Adrenal gland (tissue), 5 donors: ENCODE measurements at regions not wholly inside any gene's neighbourhood (a gene's known extent, or its start where the extent isn't known, plus 50 kb on each side); places are given as distances from the start of the nearest gene placed in this dataset.

Experiments used
- POLR2A ChIP-seq, 2 donors: fragments of 450-650 bp; IDR thresholded peaks; one replicate each; pipeline ENCODE4 v1.6.1; 2017; ENCODE audit warnings: antibody characterized with exemption in 2 of 2, mild to moderate bottlenecking in 2 of 2, moderate library complexity in 1 of 2
- TF ChIP-seq, protein P1 (sequence below), 6 experiments: fragments of 450-650 bp in 4 of 6; fragments of 200-600 bp in 2 of 6; sonication (generic) in 1 of 6; IDR thresholded peaks; 1 replicate in 5 of 6; 2 replicates in 1 of 6; pipeline versions ENCODE4 v1.5.1 to v1.8.0; 2016 to 2021; ENCODE audit warnings: antibody characterized with exemption in 6 of 6, mild to moderate bottlenecking in 2 of 6, moderate library complexity in 1 of 6
- donor health status: DM: no; HTN: no; CAD: no.

DNA sequence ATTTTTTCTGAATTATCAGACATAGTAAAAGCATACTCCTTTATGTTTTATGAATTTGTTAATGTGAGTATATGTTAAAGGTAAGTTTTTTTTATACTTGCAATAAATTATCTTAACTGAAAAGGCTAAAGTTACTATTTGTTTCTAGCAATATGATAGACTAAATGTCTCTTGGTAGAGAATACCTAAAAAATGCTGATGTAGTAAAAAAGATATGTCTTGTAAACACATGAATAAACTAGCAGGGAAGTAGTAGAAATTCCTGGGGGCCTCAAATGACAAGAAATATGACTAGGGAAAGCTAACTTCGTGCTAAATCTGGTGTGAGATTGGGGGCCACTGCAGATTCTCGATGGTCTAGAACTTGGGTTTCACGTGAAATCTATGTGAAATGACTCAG lies 188.1 kb upstream of the CACNA1E start:
- TF ChIP-seq, protein P1, sequence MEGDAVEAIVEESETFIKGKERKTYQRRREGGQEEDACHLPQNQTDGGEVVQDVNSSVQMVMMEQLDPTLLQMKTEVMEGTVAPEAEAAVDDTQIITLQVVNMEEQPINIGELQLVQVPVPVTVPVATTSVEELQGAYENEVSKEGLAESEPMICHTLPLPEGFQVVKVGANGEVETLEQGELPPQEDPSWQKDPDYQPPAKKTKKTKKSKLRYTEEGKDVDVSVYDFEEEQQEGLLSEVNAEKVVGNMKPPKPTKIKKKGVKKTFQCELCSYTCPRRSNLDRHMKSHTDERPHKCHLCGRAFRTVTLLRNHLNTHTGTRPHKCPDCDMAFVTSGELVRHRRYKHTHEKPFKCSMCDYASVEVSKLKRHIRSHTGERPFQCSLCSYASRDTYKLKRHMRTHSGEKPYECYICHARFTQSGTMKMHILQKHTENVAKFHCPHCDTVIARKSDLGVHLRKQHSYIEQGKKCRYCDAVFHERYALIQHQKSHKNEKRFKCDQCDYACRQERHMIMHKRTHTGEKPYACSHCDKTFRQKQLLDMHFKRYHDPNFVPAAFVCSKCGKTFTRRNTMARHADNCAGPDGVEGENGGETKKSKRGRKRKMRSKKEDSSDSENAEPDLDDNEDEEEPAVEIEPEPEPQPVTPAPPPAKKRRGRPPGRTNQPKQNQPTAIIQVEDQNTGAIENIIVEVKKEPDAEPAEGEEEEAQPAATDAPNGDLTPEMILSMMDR (IDR thresholded peaks at IDR 0.05): no peak
- no peak for TF ChIP-seq POLR2A (IDR thresholded peaks at IDR 0.05)
